Loucy (cell line): ENCODE measurements at regions not wholly inside any gene's neighbourhood (a gene's known extent, or its start where the extent isn't known, plus 50 kb on each side); places are given as distances from the start of the nearest gene placed in this dataset.

Experiments
- H2AFZ ChIP-seq: fragments of 200-600 bp; sonication (generic); 2 replicates; pipeline ENCODE4 v1.6.0; 2016; ENCODE audit warnings: antibody characterized with exemption, mild to moderate bottlenecking, low read length, moderate library complexity
- H3F3A ChIP-seq: fragments of 200-600 bp; 2 replicates; pipeline ENCODE4 v1.6.0; 2016; ENCODE audit warnings: antibody characterized with exemption, low read depth, mild to moderate bottlenecking
- H3K27me3 ChIP-seq: fragments of 200-600 bp; sonication (generic); 2 replicates; pipeline ENCODE4 v1.6.1; 2014; ENCODE audit warnings: low read length, mild to moderate bottlenecking; ENCODE audit not compliant: insufficient read depth, poor library complexity, severe bottlenecking
- H3K36me3 ChIP-seq: fragments of 200-600 bp; sonication (generic); 2 replicates; pipeline ENCODE4 v1.6.1; 2016; ENCODE audit warnings: low read length; ENCODE audit not compliant: insufficient read depth
- H3K4me1 ChIP-seq: fragments of 200-600 bp; sonication (generic); 2 replicates; pipeline ENCODE4 v1.5.1; 2014; ENCODE audit warnings: low read length, mild to moderate bottlenecking; ENCODE audit not compliant: insufficient read depth, poor library complexity, severe bottlenecking
- H3K4me2 ChIP-seq: fragments of 200-600 bp; sonication (generic); 2 replicates; pipeline ENCODE4 v1.6.0; 2014; ENCODE audit warnings: antibody characterized with exemption, low read length, low read depth, mild to moderate bottlenecking; ENCODE audit not compliant: poor library complexity, severe bottlenecking
- H3K4me3 ChIP-seq: fragments of 200-600 bp; sonication (generic); 2 replicates; pipeline ENCODE4 v1.5.1; 2014; ENCODE audit warnings: low read length, mild to moderate bottlenecking, mixed read lengths; ENCODE audit not compliant: poor library complexity, severe bottlenecking
- H3K79me2 ChIP-seq: fragments of 200-600 bp; sonication (generic); 2 replicates; pipeline ENCODE4 v1.6.1; 2014; ENCODE audit warnings: low read length; ENCODE audit not compliant: insufficient read depth
- H3K9ac ChIP-seq: fragments of 200-600 bp; sonication (generic); 2 replicates; pipeline ENCODE4 v1.6.0; 2014; ENCODE audit warnings: mild to moderate bottlenecking, low read depth, low read length, moderate library complexity; ENCODE audit not compliant: poor library complexity, severe bottlenecking
- H3K9me2 ChIP-seq: fragments of 200-600 bp; sonication (generic); replicated peaks from 2 replicates; pipeline ENCODE4 v1.6.1; 2016; ENCODE audit warnings: low read depth, low read length, mixed read lengths
- H3K9me3 ChIP-seq: fragments of 200-600 bp; sonication (generic); 2 replicates; pipeline ENCODE4 v1.6.1; 2014; ENCODE audit warnings: mild to moderate bottlenecking, antibody characterized with exemption, low read length, low read depth; ENCODE audit not compliant: insufficient read depth
- H4K20me1 ChIP-seq: fragments of 200-600 bp; sonication (generic); 2 replicates; pipeline ENCODE4 v1.6.0; 2014; ENCODE audit warnings: antibody characterized with exemption, low read length, mild to moderate bottlenecking; ENCODE audit not compliant: insufficient read depth, poor library complexity, severe bottlenecking
- EZH2phosphoT487 ChIP-seq: fragments of 200-600 bp; IDR thresholded peaks from 2 replicates; pipeline ENCODE4 v1.6.1; 2018; ENCODE audit warnings: antibody characterized with exemption, mild to moderate bottlenecking, moderate library complexity, borderline replicate concordance
- TF ChIP-seq, protein P1 (sequence below): fragments of 200-600 bp; sonication (generic); conservative IDR thresholded peaks from 2 replicates; pipeline ENCODE4 v1.5.1; 2014; ENCODE audit warnings: mild to moderate bottlenecking, antibody characterized with exemption, low read length

DNA sequence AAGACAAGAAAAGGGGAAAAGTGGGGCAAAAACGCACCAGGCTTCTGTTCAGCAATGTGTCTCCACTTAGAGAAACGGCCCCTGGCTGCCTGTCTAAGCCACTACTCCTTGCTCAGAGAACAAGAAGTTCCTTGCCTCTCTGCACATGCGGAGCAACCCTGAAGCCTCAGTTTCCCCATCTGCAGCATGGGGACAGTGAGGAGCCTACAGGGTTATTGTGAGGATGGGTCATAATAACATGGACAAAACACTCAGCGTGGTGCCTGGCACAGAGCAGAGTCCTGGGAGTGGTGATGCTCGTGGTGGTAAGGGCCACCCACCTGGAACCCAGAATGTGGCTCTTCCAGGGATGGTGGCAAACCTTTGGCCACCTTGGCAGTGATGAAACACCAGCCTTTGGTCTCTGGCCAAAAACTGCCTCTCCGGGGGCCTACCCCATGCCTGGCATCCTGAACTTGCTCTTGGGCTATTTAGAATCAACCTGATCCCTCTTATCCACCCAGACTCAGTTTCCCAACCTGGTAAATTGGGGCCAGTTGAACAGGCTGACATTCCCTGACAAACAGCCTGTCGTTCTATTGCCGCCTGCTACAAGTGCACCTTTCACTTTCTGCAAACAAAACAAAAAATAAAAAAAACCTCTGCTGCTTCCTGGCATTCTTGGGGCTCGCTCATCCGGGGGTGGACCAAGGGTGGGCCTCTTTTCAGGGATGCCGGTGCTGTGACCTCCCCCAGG, 56.5 kb upstream of the DLK1 start:
- Histone ChIP-seq H3K4me2 (no peak overlapping the region), H4K20me1 (no peaks in the 10 kb centered on the region), H3K9me2 (no peaks in the 10 kb centered on the region), H3K4me1 (peaks cover 57% of the 10 kb centered on the region), H3K4me3 (no peak overlapping the region), H3K27me3 (no peaks in the 10 kb centered on the region), H3F3A (no peaks in the 10 kb centered on the region), H2AFZ (no peak overlapping the region), H3K9me3 (no peaks in the 10 kb centered on the region), H3K9ac (peak overlapping the region; percentile 62), H3K79me2 (no peaks in the 10 kb centered on the region), H3K36me3 (no peaks in the 10 kb centered on the region)
- TF ChIP-seq EZH2phosphoT487, result no peak
- TF ChIP-seq, protein P1, sequence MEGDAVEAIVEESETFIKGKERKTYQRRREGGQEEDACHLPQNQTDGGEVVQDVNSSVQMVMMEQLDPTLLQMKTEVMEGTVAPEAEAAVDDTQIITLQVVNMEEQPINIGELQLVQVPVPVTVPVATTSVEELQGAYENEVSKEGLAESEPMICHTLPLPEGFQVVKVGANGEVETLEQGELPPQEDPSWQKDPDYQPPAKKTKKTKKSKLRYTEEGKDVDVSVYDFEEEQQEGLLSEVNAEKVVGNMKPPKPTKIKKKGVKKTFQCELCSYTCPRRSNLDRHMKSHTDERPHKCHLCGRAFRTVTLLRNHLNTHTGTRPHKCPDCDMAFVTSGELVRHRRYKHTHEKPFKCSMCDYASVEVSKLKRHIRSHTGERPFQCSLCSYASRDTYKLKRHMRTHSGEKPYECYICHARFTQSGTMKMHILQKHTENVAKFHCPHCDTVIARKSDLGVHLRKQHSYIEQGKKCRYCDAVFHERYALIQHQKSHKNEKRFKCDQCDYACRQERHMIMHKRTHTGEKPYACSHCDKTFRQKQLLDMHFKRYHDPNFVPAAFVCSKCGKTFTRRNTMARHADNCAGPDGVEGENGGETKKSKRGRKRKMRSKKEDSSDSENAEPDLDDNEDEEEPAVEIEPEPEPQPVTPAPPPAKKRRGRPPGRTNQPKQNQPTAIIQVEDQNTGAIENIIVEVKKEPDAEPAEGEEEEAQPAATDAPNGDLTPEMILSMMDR, result no peak

DNA sequence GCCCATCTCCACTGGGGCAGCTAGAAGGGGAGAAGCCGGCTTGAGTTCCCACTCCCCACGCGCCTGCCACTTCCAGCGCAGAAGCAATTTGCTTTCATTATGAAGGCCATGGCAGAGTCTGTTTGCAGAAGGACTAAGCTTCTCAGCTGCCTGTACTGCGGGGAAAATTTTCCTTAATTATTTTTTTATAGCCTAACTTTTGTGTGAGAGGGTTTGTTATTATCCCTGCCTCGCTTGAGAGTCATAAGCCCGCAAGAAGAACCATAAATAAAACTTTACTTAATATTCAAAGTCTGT, 56.0 kb upstream of the DLK1 start:
- TF ChIP-seq, protein P1, result no peak
- no peak for TF ChIP-seq EZH2phosphoT487
- Histone ChIP-seq H3K4me1 (peaks cover 62% of the 10 kb centered on the region), H3K79me2 (no peaks in the 10 kb centered on the region), H3K4me2 (no peak overlapping the region), H3K9me3 (no peaks in the 10 kb centered on the region), H2AFZ (no peak overlapping the region), H3K9ac (no peak overlapping the region), H3K9me2 (no peaks in the 10 kb centered on the region), H4K20me1 (no peaks in the 10 kb centered on the region), H3K27me3 (no peaks in the 10 kb centered on the region), H3F3A (no peaks in the 10 kb centered on the region), H3K4me3 (no peak overlapping the region), H3K36me3 (no peaks in the 10 kb centered on the region)

DNA sequence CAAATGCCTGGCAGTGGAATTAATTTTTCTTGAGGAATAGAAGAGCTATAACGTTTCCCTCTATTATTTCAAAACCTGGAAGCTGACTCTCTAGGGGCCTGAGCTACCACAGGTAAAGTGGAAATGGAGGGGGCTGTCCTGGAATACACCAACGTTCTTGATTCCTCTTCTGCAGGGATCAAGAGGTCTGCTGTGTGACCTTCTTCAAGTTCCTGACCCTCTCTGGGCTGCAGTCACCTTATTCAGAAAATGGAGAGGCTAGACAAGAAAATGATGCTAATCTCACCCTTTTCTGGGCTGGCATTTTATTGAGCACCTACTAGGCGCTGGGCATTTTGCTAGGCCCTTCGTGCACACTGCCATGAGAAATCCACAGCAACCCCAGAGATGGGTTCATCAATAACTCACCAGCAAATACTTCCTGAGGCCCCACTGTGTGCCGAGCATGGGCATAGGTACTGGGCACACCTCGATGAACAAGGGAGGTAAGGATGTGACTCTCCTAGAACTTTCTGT, 55.2 kb upstream of the DLK1 start:
- Histone ChIP-seq H3F3A (no peaks in the 10 kb centered on the region), H3K27me3 (no peaks in the 10 kb centered on the region), H3K9ac (no peak overlapping the region), H3K4me2 (no peak overlapping the region), H3K9me2 (no peaks in the 10 kb centered on the region), H3K9me3 (no peaks in the 10 kb centered on the region), H3K4me3 (no peak overlapping the region), H4K20me1 (no peaks in the 10 kb centered on the region), H3K4me1 (peaks cover 70% of the 10 kb centered on the region), H3K79me2 (no peaks in the 10 kb centered on the region), H3K36me3 (no peaks in the 10 kb centered on the region), H2AFZ (no peak overlapping the region)
- no peak for TF ChIP-seq EZH2phosphoT487
- TF ChIP-seq, protein P1, result no peak
